ENCODE measurements at regions not wholly inside any gene's neighbourhood (a gene's known extent, or its start where the extent isn't known, plus 50 kb on each side); places are given as distances from the start of the nearest gene placed in this dataset.

- TF ChIP-seq TAF1 (IDR thresholded peaks at IDR 0.05; ENCODE audit: borderline replicate concordance, low read depth, low read length) (no peak), POLR2A (IDR thresholded peaks at IDR 0.05; ENCODE audit: low read depth, low read length) (no peak), POLR2AphosphoS5 (IDR thresholded peaks at IDR 0.05; ENCODE audit: low read depth, low read length) (no peak)
- FAIRE-seq (no peak), DNase-seq (ENCODE audit: insufficient read length) (no peak)
These were observed 218.0 kb upstream of the AGA start for GRCh38 chr4:177660223-177660622.

- FAIRE-seq (no peak), DNase-seq (ENCODE audit: insufficient read length) (no peak)
- TF ChIP-seq POLR2AphosphoS5 (IDR thresholded peaks at IDR 0.05; ENCODE audit: low read depth, low read length) (no peak), TAF1 (IDR thresholded peaks at IDR 0.05; ENCODE audit: borderline replicate concordance, low read depth, low read length) (no peak), POLR2A (IDR thresholded peaks at IDR 0.05; ENCODE audit: low read depth, low read length) (no peak)
These were observed 225.4 kb upstream of the AGA start for GRCh38 chr4:177667687-177668086.

GRCh38 chr4:177671387-177671786, 229.2 kb upstream of the AGA start:
- no peak for FAIRE-seq
- TF ChIP-seq POLR2AphosphoS5 (IDR thresholded peaks at IDR 0.05; ENCODE audit: low read depth, low read length) (no peak), POLR2A (IDR thresholded peaks at IDR 0.05; ENCODE audit: low read depth, low read length) (no peak), TAF1 (IDR thresholded peaks at IDR 0.05; ENCODE audit: borderline replicate concordance, low read depth, low read length) (no peak)

GRCh38 chr4:177671845-177672244, 229.6 kb upstream of the AGA start:
- FAIRE-seq (no peak), DNase-seq (ENCODE audit: insufficient read length) (no peak)
- TF ChIP-seq TAF1 (IDR thresholded peaks at IDR 0.05; ENCODE audit: borderline replicate concordance, low read depth, low read length) = no peak
- TF ChIP-seq POLR2AphosphoS5 (IDR thresholded peaks at IDR 0.05; ENCODE audit: low read depth, low read length) = no peak
- TF ChIP-seq POLR2A (IDR thresholded peaks at IDR 0.05; ENCODE audit: low read depth, low read length) = no peak

More at GRCh38 chr4:177671387-177671786, 229.2 kb upstream of the AGA start:
- no peak for DNase-seq (ENCODE audit: insufficient read length)

- no peak for TF ChIP-seq POLR2A (IDR thresholded peaks at IDR 0.05; ENCODE audit: low read depth, low read length)
- no peak for DNase-seq (ENCODE audit: insufficient read length)
- no peak for FAIRE-seq
These were observed 231.8 kb upstream of the AGA start for GRCh38 chr4:177673985-177674489.

- FAIRE-seq (peak; percentile 21), DNase-seq (ENCODE audit: insufficient read length) (no peak)
- TF ChIP-seq POLR2A (IDR thresholded peaks at IDR 0.05; ENCODE audit: low read depth, low read length) = no peak
- no peak for TF ChIP-seq TAF1 (IDR thresholded peaks at IDR 0.05; ENCODE audit: borderline replicate concordance, low read depth, low read length)
- no peak for TF ChIP-seq POLR2AphosphoS5 (IDR thresholded peaks at IDR 0.05; ENCODE audit: low read depth, low read length)
These were observed 238.1 kb upstream of the AGA start for GRCh38 chr4:177680308-177680707.

GRCh38 chr4:177681902-177682301, 239.7 kb upstream of the AGA start:
- FAIRE-seq (no peak), DNase-seq (ENCODE audit: insufficient read length) (no peak)
- TF ChIP-seq POLR2A (IDR thresholded peaks at IDR 0.05; ENCODE audit: low read depth, low read length) (no peak), TAF1 (IDR thresholded peaks at IDR 0.05; ENCODE audit: borderline replicate concordance, low read depth, low read length) (no peak), POLR2AphosphoS5 (IDR thresholded peaks at IDR 0.05; ENCODE audit: low read depth, low read length) (no peak)

GRCh38 chr4:177687117-177687516, 244.9 kb upstream of the AGA start:
- no peak for FAIRE-seq
- no peak for TF ChIP-seq POLR2AphosphoS5 (IDR thresholded peaks at IDR 0.05; ENCODE audit: low read depth, low read length)
- TF ChIP-seq POLR2A (IDR thresholded peaks at IDR 0.05; ENCODE audit: low read depth, low read length) = no peak
- no peak for TF ChIP-seq TAF1 (IDR thresholded peaks at IDR 0.05; ENCODE audit: borderline replicate concordance, low read depth, low read length)

GRCh38 chr4:177692907-177693306, 250.7 kb upstream of the AGA start:
- DNase-seq (ENCODE audit: insufficient read length) (no peak), FAIRE-seq (no peak)
- no peak for TF ChIP-seq POLR2A (IDR thresholded peaks at IDR 0.05; ENCODE audit: low read depth, low read length)
- TF ChIP-seq TAF1 (IDR thresholded peaks at IDR 0.05; ENCODE audit: borderline replicate concordance, low read depth, low read length) = no peak
- TF ChIP-seq POLR2AphosphoS5 (IDR thresholded peaks at IDR 0.05; ENCODE audit: low read depth, low read length) = no peak

More at GRCh38 chr4:177687117-177687516, 244.9 kb upstream of the AGA start:
- no peak for DNase-seq (ENCODE audit: insufficient read length)

GRCh38 chr4:177696438-177696966, 254.3 kb upstream of the AGA start:
- DNase-seq (ENCODE audit: insufficient read length) = no peak
- TF ChIP-seq POLR2AphosphoS5 (IDR thresholded peaks at IDR 0.05; ENCODE audit: low read depth, low read length) (no peak), TAF1 (IDR thresholded peaks at IDR 0.05; ENCODE audit: borderline replicate concordance, low read depth, low read length) (no peak), POLR2A (IDR thresholded peaks at IDR 0.05; ENCODE audit: low read depth, low read length) (no peak)
- FAIRE-seq = no peak

GRCh38 chr4:177699365-177700213, 257.4 kb upstream of the AGA start:
- TF ChIP-seq TAF1 (IDR thresholded peaks at IDR 0.05; ENCODE audit: borderline replicate concordance, low read depth, low read length) (no peak), POLR2AphosphoS5 (IDR thresholded peaks at IDR 0.05; ENCODE audit: low read depth, low read length) (no peak), POLR2A (IDR thresholded peaks at IDR 0.05; ENCODE audit: low read depth, low read length) (no peak)
- FAIRE-seq (no peak), DNase-seq (ENCODE audit: insufficient read length) (no peak)

- TF ChIP-seq POLR2AphosphoS5 (IDR thresholded peaks at IDR 0.05; ENCODE audit: low read depth, low read length) = no peak
- TF ChIP-seq TAF1 (IDR thresholded peaks at IDR 0.05; ENCODE audit: borderline replicate concordance, low read depth, low read length) = no peak
- TF ChIP-seq POLR2A (IDR thresholded peaks at IDR 0.05; ENCODE audit: low read depth, low read length) = no peak
- FAIRE-seq = no peak
- DNase-seq (ENCODE audit: insufficient read length) = no peak
These were observed 264.7 kb upstream of the AGA start for GRCh38 chr4:177706916-177707315.
